Calu3 (cell line): ENCODE measurements at regions not wholly inside any gene's neighbourhood (a gene's known extent, or its start where the extent isn't known, plus 50 kb on each side); places are given as distances from the start of the nearest gene placed in this dataset.

Experiments
- BruUV-seq: library from RNA; stranded (reverse); fragments of 400-500 nt; replicated peaks from 2 replicates; lab custom pipeline; 2021; lab: Mats Ljungman, UMichigan
- CTCF ChIA-PET: fragments of 300-600 bp; sonication (Branson Sonifier 250); formaldehyde crosslinking; loops from one replicate; lab custom pipeline; 2022; ENCODE audit warnings: antibody characterized with exemption; lab: Charles Lee
- DNase-seq: peaks from one replicate; pipeline ENCODE4 v3.0.0; 2022
- H3K27ac Mint-ChIP-seq: one replicate; pipeline ENCODE4 v1.8.0; 2022; ENCODE audit warnings: mixed read lengths; ENCODE audit not compliant: unreplicated experiment
- H3K27me3 Mint-ChIP-seq: one replicate; pipeline ENCODE4 v1.8.0; 2022; ENCODE audit warnings: mixed read lengths; ENCODE audit not compliant: unreplicated experiment
- H3K36me3 Mint-ChIP-seq: one replicate; pipeline ENCODE4 v1.8.0; 2022; ENCODE audit warnings: mild to moderate bottlenecking, moderate library complexity, mixed read lengths; ENCODE audit not compliant: insufficient read depth, unreplicated experiment
- H3K4me1 Mint-ChIP-seq: one replicate; pipeline ENCODE4 v1.8.0; 2022; ENCODE audit warnings: mild to moderate bottlenecking, low read depth, mixed read lengths; ENCODE audit not compliant: unreplicated experiment
- H3K4me3 Mint-ChIP-seq: one replicate; pipeline ENCODE4 v1.8.0; 2022; ENCODE audit warnings: mild to moderate bottlenecking, low read depth, moderate library complexity, mixed read lengths; ENCODE audit not compliant: unreplicated experiment
- H3K9me3 Mint-ChIP-seq: one replicate; pipeline ENCODE4 v1.8.0; 2022; ENCODE audit warnings: low read depth, mixed read lengths; ENCODE audit not compliant: unreplicated experiment
- intact Hi-C: fragments of 100-400 bp; cut with micrococcal nuclease; formaldehyde crosslinking; loops from one replicate; pipeline ENCODE4 v1.10.0; 2022; ENCODE audit not compliant: unreplicated experiment
- TF ChIP-seq, protein P1 (sequence below): fragments of 200-600 bp; IDR thresholded peaks from one replicate; pipeline ENCODE4 v1.8.0; 2022; ENCODE audit warnings: antibody characterized with exemption; ENCODE audit not compliant: unreplicated experiment

DNA sequence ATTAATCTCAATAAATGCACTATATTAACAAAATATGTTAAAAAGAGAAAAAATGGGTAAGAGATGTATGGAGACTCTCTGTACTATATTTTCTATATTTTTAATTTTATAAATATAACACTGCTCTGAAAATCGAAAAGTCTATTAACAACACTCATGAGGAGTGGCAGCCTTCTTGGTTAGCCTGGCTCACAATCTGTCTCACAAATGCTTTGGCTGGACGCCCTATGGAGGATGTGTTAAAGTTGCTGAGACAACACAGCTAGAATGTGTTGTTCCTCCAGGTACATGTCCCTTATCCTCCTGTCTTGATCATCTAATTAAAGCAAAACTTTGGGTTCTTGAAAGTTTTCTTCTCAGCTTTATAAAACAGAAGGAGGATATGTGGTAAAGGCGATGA is 396.6 kb upstream of the PCDH20 start:
- TF ChIP-seq, protein P1, sequence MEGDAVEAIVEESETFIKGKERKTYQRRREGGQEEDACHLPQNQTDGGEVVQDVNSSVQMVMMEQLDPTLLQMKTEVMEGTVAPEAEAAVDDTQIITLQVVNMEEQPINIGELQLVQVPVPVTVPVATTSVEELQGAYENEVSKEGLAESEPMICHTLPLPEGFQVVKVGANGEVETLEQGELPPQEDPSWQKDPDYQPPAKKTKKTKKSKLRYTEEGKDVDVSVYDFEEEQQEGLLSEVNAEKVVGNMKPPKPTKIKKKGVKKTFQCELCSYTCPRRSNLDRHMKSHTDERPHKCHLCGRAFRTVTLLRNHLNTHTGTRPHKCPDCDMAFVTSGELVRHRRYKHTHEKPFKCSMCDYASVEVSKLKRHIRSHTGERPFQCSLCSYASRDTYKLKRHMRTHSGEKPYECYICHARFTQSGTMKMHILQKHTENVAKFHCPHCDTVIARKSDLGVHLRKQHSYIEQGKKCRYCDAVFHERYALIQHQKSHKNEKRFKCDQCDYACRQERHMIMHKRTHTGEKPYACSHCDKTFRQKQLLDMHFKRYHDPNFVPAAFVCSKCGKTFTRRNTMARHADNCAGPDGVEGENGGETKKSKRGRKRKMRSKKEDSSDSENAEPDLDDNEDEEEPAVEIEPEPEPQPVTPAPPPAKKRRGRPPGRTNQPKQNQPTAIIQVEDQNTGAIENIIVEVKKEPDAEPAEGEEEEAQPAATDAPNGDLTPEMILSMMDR, result no peak
- H3K27me3 Mint-ChIP-seq, result no peaks in the 10 kb centered on the region
- H3K9me3 Mint-ChIP-seq, result no peaks in the 10 kb centered on the region
- no peak for DNase-seq
- intact Hi-C loops, result no loop called here
- BruUV-seq, result no TSS peak
- CTCF ChIA-PET, result no interaction called here
- no peak overlapping the region for H3K4me3 Mint-ChIP-seq
- no peak overlapping the region for H3K27ac Mint-ChIP-seq
- no peaks in the 10 kb centered on the region for H3K4me1 Mint-ChIP-seq
- H3K36me3 Mint-ChIP-seq, result no peaks in the 10 kb centered on the region

DNA sequence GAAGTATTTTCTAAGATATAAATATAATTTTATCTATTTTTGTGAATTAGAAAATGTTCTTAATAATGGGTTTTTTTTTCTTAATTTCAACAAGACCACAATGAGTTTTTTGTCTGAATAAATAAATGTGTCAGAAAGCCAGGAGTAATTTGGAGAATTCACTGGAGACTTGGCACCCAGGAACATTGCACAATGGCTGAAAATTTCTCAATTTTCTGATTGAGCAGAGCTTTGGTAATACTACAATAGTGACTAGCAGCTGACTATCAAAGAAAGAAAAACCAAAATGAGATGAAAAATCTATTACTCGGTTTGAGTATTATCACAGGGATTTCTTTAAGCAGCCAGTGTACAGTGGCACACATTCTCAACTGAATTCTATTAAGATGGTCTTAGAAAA is 394.4 kb upstream of the PCDH20 start:
- H3K4me3 Mint-ChIP-seq, result no peak overlapping the region
- no peaks in the 10 kb centered on the region for H3K9me3 Mint-ChIP-seq
- no peaks in the 10 kb centered on the region for H3K36me3 Mint-ChIP-seq
- TF ChIP-seq, protein P1, result no peak
- intact Hi-C loops, result no loop called here
- H3K4me1 Mint-ChIP-seq, result no peaks in the 10 kb centered on the region
- CTCF ChIA-PET, result no interaction called here
- H3K27ac Mint-ChIP-seq, result no peak overlapping the region
- no peaks in the 10 kb centered on the region for H3K27me3 Mint-ChIP-seq
- no TSS peak for BruUV-seq
- DNase-seq, result no peak

DNA sequence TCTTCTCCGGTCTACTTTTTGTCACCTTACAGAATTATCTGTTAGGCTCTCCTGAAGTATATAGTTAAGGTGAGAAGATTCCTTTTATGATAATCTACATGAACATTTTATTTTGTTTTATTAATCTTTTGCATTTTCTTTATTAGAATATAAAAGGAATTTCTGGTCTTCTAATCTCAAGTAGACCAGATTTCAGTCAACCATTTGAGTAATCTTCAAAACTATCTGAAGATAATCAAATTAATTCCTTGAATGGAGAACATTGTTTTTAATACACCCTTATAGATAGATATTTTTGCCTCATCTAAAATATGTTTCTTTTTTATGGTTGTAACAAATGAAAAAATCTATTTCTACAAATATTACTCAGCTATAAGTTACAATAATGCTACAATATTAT is 381.7 kb upstream of the PCDH20 start:
- no peak overlapping the region for H3K27ac Mint-ChIP-seq
- H3K36me3 Mint-ChIP-seq, result no peaks in the 10 kb centered on the region
- no TSS peak for BruUV-seq

DNA sequence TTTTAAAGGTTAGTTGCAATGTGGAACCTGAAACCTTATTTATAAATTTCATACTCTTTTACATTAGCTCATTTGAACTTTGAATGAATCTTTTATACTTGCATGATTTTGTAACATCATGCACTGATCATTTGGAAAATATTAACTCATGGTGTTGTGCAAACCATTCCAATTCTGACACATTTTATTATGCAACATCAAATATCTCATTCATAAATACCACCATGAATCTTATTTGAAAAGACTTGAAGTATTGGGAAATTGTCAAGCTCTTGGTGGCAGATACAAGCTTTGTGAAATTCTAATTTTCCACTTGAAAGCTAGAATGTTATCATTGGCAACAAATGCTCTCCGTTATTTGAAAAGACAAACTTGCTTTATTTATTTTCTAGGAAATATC is 379.9 kb upstream of the PCDH20 start:
- Mint-ChIP-seq H3K27ac (no peak overlapping the region), H3K4me3 (no peak overlapping the region), H3K27me3 (no peaks in the 10 kb centered on the region), H3K36me3 (no peaks in the 10 kb centered on the region), H3K4me1 (no peaks in the 10 kb centered on the region), H3K9me3 (peaks cover 6% of the 10 kb centered on the region)
- CTCF ChIA-PET, result no interaction called here
- no TSS peak for BruUV-seq
- intact Hi-C loops, result no loop called here
- TF ChIP-seq, protein P1, result no peak
- no peak for DNase-seq

More for the DNA sequence above, 381.7 kb upstream of the PCDH20 start:
- intact Hi-C loops, result no loop called here
- no peak overlapping the region for H3K4me3 Mint-ChIP-seq
- TF ChIP-seq, protein P1, result no peak
- no peak for DNase-seq
- H3K4me1 Mint-ChIP-seq, result no peaks in the 10 kb centered on the region
- peaks cover 6% of the 10 kb centered on the region for H3K9me3 Mint-ChIP-seq
- CTCF ChIA-PET, result no interaction called here
- no peaks in the 10 kb centered on the region for H3K27me3 Mint-ChIP-seq
